NCI-H128 (cell line): ENCODE measurements at regions not wholly inside any gene's neighbourhood (a gene's known extent, or its start where the extent isn't known, plus 50 kb on each side); places are given as distances from the start of the nearest gene placed in this dataset.

Source experiments
- DNase-seq: peaks from one replicate; lab custom pipeline; 2025; ENCODE audit not compliant: unreplicated experiment; lab: John Stamatoyannopoulos, UW

GRCh38 chr16:80054647-80055046 is 454.1 kb upstream of the MAF start:
- DNase-seq, result no peak

GRCh38 chr16:80051040-80051439 is 450.5 kb upstream of the MAF start:
- DNase-seq, result no peak

- DNase-seq, result no peak
Observed at GRCh38 chr16:80048250-80048649, 447.7 kb upstream of the MAF start.

- DNase-seq, result no peak
Observed at GRCh38 chr16:80047842-80048241, 447.3 kb upstream of the MAF start.

GRCh38 chr16:80046848-80047247 is 446.3 kb upstream of the MAF start:
- no peak for DNase-seq

- no peak for DNase-seq
Observed at GRCh38 chr16:80046261-80046660, 445.7 kb upstream of the MAF start.

GRCh38 chr16:80045861-80046260 is 445.3 kb upstream of the MAF start:
- peak; percentile 44 for DNase-seq

GRCh38 chr16:80041410-80041809 is 440.9 kb upstream of the MAF start:
- DNase-seq, result no peak

- DNase-seq, result no peak
Observed at GRCh38 chr16:80040814-80041213, 440.3 kb upstream of the MAF start.

- DNase-seq, result no peak
Observed at GRCh38 chr16:80040413-80040812, 439.9 kb upstream of the MAF start.

- no peak for DNase-seq
Observed at GRCh38 chr16:80039777-80040176, 439.2 kb upstream of the MAF start.

GRCh38 chr16:80038566-80038965 is 438.0 kb upstream of the MAF start:
- DNase-seq, result no peak

GRCh38 chr16:80034948-80035663 is 434.6 kb upstream of the MAF start:
- no peak for DNase-seq

GRCh38 chr16:80034469-80034826 is 433.9 kb upstream of the MAF start:
- DNase-seq, result no peak

GRCh38 chr16:80033783-80034468 is 433.4 kb upstream of the MAF start:
- DNase-seq, result no peak

GRCh38 chr16:80029761-80030481 is 429.4 kb upstream of the MAF start:
- DNase-seq, result no peak

- DNase-seq, result no peak
Observed at GRCh38 chr16:80029381-80029630, 428.8 kb upstream of the MAF start.

- DNase-seq, result no peak
Observed at GRCh38 chr16:80028581-80029380, 428.2 kb upstream of the MAF start.

GRCh38 chr16:80027007-80027965 is 426.7 kb upstream of the MAF start:
- no peak for DNase-seq

- no peak for DNase-seq
Observed at GRCh38 chr16:80025236-80025635, 424.7 kb upstream of the MAF start.

- no peak for DNase-seq
Observed at GRCh38 chr16:80024443-80024842, 423.9 kb upstream of the MAF start.
